Hindlimb muscle (tissue), 1 donor: ENCODE measurements at regions not wholly inside any gene's neighbourhood (a gene's known extent, or its start where the extent isn't known, plus 50 kb on each side); places are given as distances from the start of the nearest gene placed in this dataset.
"Not testable (repeated sequence)": the region's sequence is repeated elsewhere in the genome, so short reads cannot be mapped to it uniquely, and the experiment has no call there.

Source experiments
- DNase-seq: peaks from one replicate; pipeline ENCODE4 v3.0.0-alpha.2; 2013

GRCh38 chr2:2791606-2792005 is 460.5 kb upstream of the MYT1L start:
- no peak for DNase-seq

DNA sequence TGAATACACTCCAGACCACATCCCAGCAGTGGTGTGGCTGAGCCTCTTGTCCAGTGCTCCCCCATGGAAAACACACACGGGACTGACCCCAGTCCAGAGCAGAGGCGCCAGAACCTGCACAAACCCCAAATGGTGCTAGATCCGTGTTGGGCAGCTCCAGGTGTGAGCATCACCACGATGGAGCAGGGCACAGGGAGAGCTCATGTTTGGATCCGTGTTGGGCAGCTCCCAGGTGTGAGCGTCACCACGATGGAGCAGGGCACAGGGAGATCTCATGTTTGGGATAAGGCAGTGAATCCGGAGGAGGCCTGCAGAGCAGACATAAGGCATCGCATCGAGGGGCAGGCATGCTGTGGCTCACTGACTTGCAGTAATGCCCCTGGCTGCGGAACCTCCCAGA is 460.0 kb upstream of the MYT1L start:
- no peak for DNase-seq

GRCh38 chr2:2788076-2788475 is 457.0 kb upstream of the MYT1L start:
- no peak for DNase-seq

- DNase-seq, result no peak
Observed at GRCh38 chr2:2787301-2787907, 456.3 kb upstream of the MYT1L start.

GRCh38 chr2:2782007-2782406 is 450.9 kb upstream of the MYT1L start:
- DNase-seq, result no peak

GRCh38 chr2:2779727-2780126 is 448.7 kb upstream of the MYT1L start:
- no peak for DNase-seq

GRCh38 chr2:2777876-2778275 is 446.8 kb upstream of the MYT1L start:
- no peak for DNase-seq

- no peak for DNase-seq
Observed at GRCh38 chr2:2777213-2777612, 446.1 kb upstream of the MYT1L start.

DNA sequence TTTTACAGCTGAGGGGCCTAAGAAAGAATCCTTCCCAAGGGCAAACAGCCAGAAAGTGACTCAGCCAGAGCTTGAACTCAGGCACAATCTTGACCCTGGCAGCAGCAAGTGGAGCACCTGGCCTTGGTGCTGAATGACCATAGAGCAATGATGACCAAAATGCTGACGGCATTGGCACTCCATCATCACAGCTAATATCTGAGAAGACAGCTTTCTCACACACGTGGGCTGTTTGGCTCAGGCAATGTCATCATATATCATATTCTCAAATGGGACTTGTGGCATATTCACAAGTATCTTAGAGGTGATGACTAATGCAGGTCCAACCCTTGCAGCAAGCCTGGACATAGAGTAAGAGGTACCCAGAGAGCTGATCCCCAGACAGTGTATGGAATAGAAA is 443.9 kb upstream of the MYT1L start:
- DNase-seq, result no peak

DNA sequence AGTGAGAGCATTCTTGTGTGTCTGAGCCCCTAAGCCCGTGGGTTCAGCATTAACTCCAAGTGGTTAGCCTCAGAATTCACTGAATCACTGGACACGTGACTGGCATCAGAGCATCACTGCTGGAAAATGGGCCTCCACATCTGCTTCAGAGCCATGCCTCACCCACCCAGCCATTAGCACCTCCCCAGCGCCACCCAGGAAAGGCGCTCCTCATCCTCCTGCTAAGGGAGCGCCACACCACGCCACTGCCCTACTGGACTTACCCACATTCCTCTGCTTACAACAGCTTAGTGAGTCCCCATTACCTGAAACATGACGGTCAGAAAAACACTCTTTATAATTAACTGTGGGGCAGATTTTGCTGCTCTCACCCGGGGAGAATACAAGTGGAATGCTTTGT is 442.6 kb upstream of the MYT1L start:
- DNase-seq, result no peak

DNA sequence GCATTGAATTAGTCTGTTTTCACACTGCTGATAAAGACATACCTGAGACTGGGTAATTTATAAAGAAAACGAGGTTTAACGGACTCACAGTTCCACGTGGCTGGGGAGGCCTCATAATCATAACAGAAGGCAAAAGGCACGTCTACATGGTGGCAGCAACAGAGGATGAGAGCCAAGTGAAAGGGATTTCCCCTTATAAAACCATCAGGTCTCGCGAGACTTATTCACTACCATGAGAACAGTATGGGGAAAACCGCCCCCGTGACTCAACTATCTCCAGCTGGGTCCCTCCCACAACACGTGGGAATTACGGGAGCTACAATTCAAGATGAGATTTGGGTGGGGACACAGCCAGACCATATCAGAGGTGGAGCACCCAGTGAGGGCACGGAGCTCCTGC is 442.0 kb upstream of the MYT1L start:
- not testable (repeated sequence) for DNase-seq

DNA sequence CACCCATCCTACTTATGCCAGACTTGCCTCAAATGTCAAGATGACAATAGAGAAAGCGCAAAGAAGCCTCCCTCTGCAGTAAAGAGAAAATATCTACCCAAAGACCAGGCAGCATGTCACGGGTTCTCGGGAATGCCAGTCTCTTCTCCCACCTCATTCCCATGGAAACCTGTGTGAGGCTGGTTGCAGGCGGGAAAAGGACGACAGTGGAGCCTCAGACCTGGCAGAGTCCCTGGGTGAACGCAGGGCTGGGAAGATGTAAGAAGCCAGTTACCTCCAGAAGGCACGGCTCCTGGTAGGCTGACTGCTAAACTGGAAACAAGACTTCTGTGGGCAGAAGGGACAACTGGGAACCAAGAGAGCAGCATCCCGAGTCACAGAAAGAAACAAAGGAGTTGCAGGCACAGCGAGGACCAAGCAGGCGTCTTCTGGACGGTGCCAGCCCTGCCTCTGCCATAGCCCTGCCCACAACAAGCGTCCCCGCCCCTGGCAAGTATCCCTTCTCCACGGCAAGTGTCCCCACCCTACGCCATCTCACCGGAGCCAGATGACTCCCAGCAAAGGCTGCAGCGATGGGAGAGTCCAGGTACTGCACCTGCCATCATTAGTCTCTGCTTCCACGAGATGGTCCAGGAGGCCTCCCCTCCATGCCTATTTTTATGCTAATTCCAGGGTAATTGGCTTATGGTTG is 440.8 kb upstream of the MYT1L start:
- DNase-seq, result no peak

- no peak for DNase-seq
Observed at GRCh38 chr2:2769481-2770431, 438.7 kb upstream of the MYT1L start.

DNA sequence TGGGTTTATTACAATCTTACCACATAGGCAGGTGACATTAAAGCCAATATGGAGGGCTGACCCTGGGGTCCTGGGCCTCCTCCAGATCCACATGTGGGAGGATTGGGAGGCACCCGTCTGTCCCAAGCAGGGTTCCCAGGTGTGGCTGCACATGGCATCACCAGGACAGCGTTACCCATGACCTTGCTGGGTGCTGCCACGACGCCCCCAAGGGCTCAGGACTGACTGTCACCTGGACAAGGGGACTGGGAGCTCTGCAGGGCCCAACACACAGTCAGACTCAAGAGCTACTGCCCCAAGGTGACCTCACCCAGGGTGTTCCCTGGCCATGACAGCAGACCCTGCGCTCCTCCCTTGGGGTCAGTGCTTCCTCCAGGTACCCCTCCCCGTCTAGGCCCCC is 437.4 kb upstream of the MYT1L start:
- DNase-seq, result no peak

DNA sequence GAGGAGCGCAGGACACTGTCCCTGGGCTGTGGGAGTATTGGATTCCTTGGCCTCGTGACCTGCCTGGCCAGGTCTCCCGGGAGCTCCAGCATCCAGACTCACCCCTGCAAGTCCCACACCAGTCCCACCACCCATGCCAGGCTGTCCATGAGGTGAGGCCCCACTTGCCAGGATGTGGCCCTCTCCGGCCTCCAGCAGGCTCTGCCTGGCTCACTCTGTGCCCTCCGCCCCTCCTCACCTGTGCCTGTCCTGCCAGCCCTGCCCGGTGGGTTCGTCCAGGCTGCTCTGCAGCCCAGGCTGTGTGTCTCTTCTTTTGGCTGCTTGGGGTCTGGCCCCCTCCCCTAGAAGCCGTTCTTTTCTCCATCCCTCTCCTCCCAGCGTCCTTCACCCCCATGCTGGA is 436.8 kb upstream of the MYT1L start:
- DNase-seq, result no peak

GRCh38 chr2:2765839-2766495 is 434.9 kb upstream of the MYT1L start:
- no peak for DNase-seq

- no peak for DNase-seq
Observed at GRCh38 chr2:2765176-2765800, 434.2 kb upstream of the MYT1L start.

- no peak for DNase-seq
Observed at GRCh38 chr2:2764739-2765138, 433.7 kb upstream of the MYT1L start.

GRCh38 chr2:2764001-2764355 is 432.9 kb upstream of the MYT1L start:
- DNase-seq, result no peak

- DNase-seq, result no peak
Observed at GRCh38 chr2:2763351-2764000, 432.4 kb upstream of the MYT1L start.

- peak; percentile 32 for DNase-seq
Observed at GRCh38 chr2:2762913-2763312, 431.8 kb upstream of the MYT1L start.
